GM13976 (cell line): ENCODE measurements at regions not wholly inside any gene's neighbourhood (a gene's known extent, or its start where the extent isn't known, plus 50 kb on each side); places are given as distances from the start of the nearest gene placed in this dataset.
"Not testable (repeated sequence)": the region's sequence is repeated elsewhere in the genome, so short reads cannot be mapped to it uniquely, and the experiment has no call there.

Experiments
- DNase-seq: peaks from one replicate; pipeline ENCODE4 v3.0.0; 2012; ENCODE audit warnings: low spot score
- CTCF ChIP-seq: IDR thresholded peaks from 2 replicates; pipeline ENCODE4 v1.5.1; 2012; ENCODE audit warnings: borderline replicate concordance, mild to moderate bottlenecking; ENCODE audit not compliant: insufficient read depth; ENCODE audit errors: extremely low read depth, missing control alignments, control extremely low read depth
- in situ Hi-C: fragments of 300-500 bp; cut with MboI; formaldehyde crosslinking; loops from one replicate; pipeline ENCODE4 v1.12.0; 2022; ENCODE audit warnings: low sequenced_read_pairs, mixed read lengths, inconsistent platforms; ENCODE audit not compliant: unreplicated experiment

DNA sequence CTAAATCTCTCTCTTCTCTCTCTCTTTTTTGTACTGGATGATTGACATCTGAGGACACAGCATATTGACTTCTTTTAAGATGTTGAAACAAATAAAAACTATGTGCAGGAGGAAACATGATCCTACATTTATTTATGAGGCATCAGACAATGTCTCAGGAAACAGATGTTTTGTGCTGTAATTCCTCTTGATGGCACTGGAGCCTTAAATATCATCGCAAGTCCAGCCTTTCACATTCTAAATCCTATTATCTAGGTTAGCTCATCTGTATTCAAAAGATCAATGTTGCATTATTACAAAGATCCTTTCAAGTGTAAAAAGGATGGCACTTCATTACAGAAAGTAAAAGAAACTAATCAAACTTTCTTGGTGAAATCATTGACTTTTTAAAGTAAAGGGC, 63.9 kb downstream of the MAT2B start:
- in situ Hi-C loops, result loop anchor here (25.0 kb wide), 1 partner anchor 943 kb away; no protein-coding TSS in a partner anchor
- TF ChIP-seq CTCF, result no peak
- no peak for DNase-seq

DNA sequence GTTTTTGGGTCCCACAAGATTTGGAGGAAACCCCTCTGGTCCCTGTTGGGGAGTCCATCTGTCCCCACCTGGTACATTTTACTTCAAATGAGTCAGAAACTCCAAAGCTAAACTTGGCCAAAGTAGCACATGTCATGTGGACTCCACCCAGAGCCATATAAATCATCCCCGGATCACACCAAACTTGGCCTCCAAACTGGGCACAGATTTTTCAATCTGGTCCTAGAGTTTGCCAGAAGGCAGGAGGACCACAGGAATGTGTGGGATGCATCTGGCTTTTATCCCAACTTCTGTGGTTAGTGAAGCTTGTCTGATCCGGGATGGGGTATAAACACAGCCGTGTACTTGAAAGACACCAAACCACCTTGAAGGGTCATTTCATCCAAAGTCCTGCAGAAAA, 66.3 kb downstream of the MAT2B start:
- DNase-seq, result no peak
- in situ Hi-C loops, result loop anchor here (25.0 kb wide), 1 partner anchor 941 kb away; no protein-coding TSS in a partner anchor
- TF ChIP-seq CTCF, result no peak

GRCh38 chr5:163574472-163575440, 69.3 kb downstream of the MAT2B start:
- TF ChIP-seq CTCF, result no peak
- in situ Hi-C loops, result loop anchor here (25.0 kb wide), 1 partner anchor 938 kb away; no protein-coding TSS in a partner anchor
- no peak for DNase-seq

DNA sequence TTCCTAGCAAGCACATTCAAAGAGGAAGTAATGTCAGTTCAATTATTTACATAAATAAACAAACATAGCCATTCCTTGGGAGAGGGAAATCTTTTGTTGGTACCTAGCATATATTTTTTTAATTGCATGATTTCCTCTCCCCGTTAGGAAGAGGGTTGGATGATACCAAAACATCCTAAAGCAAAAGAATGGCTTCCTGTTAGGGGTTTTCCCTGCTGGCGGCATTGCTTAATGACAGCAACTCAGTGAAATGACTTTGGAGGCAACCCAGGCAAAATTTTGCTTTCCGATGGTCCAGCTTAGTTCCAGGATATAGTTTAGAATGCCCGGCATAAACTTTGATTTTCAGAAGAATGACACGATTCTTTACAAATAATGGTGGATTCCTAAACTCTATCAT, 73.2 kb downstream of the MAT2B start:
- TF ChIP-seq CTCF, result no peak
- no peak for DNase-seq
- in situ Hi-C loops, result no loop called here

DNA sequence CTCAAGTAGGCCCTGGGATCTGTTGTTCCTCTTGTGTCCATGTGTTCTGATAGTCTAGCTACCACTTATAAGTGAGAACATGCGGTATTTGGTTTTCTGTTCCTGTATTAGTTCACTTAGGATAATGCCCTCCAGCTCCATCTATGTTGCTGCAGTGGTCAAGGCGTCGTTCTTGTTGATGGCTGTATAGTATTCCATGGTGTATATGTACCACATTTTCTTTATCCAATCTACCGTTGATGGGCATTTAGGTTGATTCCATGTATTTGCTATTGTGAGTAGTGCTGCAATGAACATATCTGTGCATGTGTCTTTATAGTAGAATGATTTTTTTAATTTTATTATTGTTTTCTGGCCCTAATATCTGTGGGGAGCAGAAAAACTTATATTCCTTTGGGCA, 74.3 kb downstream of the MAT2B start:
- no peak for DNase-seq
- in situ Hi-C loops, result no loop called here
- TF ChIP-seq CTCF, result no peak

DNA sequence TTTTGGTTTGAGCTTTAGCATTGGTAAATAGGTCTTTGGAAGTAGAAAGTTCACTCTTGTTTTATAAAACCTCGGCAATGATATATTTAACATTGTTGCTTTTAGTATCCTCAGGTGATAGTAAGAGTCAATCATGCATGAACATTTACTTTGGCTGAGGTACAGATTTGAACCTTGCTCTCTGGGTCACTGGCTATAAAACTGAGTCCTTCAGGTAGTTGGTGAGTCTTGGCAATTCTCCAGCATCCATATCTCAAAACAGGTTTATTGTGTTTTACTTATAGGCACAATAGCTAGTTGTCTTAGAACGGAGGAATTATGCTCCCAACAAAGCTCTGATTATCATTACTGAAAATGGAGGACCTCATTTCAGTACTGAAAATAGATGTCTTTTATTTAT, 75.1 kb downstream of the MAT2B start:
- no peak for TF ChIP-seq CTCF
- in situ Hi-C loops, result no loop called here

GRCh38 chr5:163583491-163584153, 78.2 kb downstream of the MAT2B start:
- in situ Hi-C loops, result not testable (repeated sequence)

More for the DNA sequence above, 75.1 kb downstream of the MAT2B start:
- DNase-seq, result no peak

More at GRCh38 chr5:163583491-163584153, 78.2 kb downstream of the MAT2B start:
- not testable (repeated sequence) for DNase-seq
